GM03348 (cell line): ENCODE measurements at regions not wholly inside any gene's neighbourhood (a gene's known extent, or its start where the extent isn't known, plus 50 kb on each side); places are given as distances from the start of the nearest gene placed in this dataset.

ENCODE experiments used
- DNase-seq: peaks from one replicate; pipeline ENCODE4 v3.0.0; 2012; ENCODE audit warnings: low spot score

- DNase-seq: no peak
These were observed 188.8 kb upstream of the KHDRBS2 start for GRCh38 chr6:62474793-62475192.

DNA sequence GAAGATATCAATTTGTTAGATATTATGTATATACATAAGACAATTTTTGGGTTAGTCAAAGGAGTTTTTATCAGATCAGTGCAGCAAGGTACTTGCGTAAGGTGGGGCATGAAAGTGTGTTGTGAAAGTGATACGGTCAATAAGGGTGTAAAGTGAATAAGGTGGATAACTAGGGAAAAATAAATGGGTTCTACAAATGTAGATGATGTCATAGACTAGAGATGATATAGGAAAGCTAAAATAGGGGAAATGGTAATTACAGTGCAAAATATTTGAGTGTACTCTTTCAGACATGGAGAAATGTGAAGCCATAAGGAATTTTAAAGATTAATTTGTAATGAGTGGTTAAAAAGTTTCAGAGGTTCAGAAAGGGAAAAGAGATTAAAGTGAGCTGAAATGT is 180.6 kb upstream of the KHDRBS2 start:
- DNase-seq: no peak

DNA sequence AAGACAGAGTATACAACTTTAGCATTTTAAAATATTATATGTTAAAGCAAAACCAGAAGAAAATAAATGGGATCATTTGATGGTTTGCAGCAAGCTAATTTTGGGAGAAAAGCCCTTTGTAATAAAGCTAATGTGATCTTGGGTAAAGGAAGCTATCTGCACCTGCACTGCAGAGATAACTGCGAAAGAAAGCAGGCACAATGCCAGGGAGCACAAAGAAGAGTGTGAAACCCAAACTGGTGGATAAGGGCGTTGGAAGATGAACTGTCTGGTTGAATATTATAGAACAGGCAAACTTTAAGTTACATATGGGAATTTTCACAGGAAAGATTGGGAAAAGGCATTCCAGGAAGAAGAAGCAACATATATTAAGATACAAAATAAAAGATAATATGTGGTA is 179.2 kb upstream of the KHDRBS2 start:
- no peak for DNase-seq

DNA sequence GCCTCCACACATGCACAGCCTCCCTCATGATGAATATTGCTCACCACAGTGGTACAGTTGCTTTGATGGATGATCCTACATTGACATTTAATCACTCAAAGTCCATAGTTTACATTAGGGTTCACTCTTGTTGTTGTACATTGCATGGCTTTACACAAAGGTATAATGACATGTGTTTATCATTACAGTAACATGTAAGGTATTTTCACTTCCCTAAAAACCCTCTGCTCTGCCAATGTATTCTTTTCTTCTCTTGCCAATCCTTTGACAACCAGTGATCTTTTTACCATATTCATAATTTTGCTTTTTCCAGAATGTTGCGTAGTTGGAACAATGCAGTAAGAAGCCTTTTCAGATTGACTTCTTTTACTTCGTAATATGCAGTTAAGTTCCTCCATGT is 166.6 kb upstream of the KHDRBS2 start:
- DNase-seq: no peak

DNA sequence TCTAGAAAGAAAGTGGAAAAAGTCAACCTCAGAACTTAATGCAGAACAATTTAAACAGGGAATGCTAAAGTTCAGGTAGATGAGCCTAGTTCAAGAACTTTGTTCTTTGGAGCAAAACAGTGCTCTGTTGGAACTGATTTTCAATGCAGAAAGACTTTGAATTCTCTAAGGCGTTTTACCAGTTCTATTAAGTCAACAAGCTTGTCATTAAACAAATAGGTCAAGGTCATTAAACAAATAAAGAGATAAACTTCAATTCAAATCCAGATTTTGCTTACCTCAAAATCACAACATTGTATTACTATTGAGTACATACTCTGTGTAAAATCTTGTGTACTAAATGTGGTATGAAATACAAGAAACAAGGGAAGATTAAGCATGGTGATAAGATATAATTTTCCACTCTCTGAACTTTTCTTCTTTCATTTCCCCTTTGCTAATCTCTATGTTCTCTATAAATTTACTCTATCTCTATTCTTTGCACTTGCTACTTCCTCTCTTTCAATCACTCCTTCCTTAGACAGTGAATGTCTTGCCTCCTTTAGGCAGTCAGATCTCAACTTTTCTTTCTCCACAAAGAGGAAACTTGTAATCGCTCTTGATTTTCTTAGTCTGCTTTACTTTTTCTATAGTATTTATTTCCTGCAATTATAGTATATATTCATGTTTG is 160.8 kb upstream of the KHDRBS2 start:
- DNase-seq: no peak

DNA sequence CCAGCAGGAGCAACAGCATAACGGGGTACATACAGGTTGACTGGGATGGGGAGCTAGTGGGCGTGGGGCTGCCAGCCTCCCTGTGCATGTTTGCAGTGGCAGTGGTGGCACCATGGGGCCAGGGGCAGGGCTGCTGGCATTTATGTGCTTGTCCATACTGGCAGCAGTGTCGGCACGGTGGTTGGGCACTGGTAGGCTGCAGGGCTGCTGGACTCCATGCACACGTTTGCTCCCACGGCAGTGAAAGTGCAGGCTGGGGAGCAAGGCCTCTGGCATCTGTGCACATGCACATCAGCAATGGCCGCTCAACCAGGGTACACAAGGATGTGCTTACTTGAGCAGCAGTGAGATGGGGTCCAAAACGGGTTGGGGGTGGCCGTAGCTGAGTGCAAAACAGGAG is 159.5 kb upstream of the KHDRBS2 start:
- DNase-seq: no peak

DNA sequence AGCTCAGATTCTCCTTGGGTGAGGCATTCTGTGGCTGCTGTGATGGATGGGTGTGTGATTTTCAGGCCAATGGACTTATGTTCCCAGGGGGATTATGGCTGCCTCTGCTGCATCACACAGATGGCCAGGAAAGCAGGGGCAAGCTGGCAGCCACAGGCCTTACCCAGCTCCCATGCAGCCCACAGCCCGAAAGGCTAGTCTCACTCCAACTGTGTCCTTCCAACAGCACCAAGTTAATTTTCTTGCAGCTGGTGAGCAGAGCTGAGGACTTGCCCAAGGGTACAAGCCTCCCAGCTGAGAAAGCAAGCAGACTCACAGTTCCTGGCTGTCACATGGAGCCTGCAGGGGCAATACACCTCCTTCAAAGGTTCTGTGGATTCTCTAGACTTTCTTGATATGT is 155.2 kb upstream of the KHDRBS2 start:
- DNase-seq: no peak

DNA sequence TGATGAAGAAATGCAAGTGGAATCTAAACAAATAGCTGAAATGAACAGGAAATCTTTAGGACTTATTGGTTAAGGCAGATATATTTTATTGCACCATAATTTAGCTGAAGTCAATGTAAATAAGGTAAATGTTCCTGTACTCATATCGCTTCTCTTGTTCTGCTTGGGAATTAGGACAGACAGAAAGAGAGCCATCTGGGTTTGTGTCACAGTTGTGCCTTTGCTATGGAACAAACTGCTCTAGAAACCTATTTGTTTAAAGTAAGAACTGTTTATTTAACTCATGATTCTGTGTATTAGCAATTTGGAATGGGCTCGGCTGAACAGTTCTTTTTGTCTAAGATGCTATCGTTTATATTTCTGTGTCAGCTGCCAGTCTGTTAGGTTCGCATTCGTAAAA is 143.8 kb upstream of the KHDRBS2 start:
- DNase-seq: no peak

DNA sequence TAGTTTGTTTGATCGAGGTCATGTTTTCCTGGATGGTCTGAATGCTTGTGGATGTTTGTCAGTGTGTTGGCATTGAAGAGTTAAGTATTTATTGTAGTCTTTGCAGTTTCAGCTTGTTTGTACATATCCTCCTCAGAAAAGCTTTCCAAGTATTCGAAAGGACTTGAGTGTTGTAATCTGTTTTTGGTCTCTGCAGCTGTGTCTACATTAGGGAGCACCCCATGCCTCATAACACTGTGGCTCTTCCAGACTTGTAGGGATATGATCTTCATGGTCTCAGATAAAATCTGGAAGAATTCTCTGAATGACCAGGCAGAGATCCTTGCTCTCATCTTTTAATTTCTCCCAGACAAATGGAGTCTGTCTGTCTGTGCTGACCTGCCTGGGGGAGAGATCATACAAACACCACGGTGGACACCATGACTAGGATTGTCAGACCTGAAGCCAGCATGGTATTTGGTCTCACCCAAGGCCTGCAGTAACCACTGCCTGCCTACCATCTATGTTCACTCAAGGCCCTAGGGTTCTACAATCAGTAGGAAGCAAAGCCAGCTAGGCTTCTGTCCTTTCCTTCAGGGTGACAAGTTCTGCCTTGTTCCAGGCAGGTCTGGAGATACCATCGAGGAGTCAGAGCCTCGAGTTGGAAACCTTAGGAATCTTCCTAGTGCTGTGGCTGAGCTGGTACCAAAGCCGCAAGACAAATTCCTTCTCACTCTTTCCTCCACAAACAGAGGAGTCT is 114.7 kb upstream of the KHDRBS2 start:
- no peak for DNase-seq

DNA sequence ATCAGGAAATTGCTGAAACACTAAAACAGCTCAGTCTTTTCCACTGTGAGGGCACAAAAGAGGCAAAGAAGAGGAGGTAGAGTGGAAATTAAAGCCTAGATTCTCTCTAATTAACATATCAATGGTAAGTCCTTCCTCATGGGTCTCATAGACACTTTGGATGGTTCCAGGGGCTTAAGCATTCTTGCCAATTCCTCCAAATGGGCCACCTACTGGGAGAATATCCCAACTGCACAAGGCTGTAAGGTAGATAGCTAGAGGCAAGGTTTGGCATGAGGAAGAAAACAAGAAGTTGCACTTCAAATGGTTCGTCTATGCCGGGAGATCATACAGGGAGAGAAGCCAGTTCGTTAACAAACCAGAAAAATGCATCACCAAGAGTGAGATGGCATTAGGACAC is 107.6 kb upstream of the KHDRBS2 start:
- DNase-seq: no peak

DNA sequence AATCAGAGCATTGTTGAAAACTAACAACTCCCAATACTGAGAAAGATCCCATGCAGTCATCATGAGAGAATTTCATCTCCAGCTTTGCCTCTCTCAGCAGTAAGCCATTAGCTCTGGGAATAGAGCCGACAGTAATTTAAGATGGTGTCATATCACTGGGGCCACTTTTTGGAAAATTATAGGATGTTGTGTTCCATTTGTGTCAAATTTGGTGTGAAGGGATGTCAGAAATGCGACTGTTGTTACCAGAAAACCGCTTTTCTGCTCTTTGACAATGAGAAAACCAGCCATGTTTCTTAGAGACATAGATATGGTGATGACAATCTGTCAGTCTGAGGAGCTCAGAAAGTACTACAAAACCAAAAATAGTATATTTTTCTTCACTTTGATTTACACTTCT is 106.3 kb upstream of the KHDRBS2 start:
- no peak for DNase-seq

GRCh38 chr6:62391358-62391757 is 105.3 kb upstream of the KHDRBS2 start:
- no peak for DNase-seq

DNA sequence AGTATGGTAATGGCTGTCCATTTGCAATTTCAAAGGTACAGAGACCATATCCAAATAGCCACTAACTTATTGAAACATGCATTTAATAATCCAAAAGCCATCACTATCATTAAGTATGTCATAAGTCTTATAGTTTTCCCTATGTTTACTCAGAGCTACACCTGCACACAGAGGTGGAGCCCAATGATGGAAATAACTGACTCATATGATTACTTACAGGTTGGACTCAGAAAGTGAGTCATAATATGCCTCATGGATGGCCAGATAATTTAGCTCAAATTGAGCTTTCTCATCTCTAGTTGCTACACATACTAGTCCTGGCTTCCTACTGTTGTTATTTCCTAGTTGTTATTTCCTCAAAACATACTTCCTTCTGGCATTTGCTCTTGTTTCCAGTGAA is 104.4 kb upstream of the KHDRBS2 start:
- no peak for DNase-seq

DNA sequence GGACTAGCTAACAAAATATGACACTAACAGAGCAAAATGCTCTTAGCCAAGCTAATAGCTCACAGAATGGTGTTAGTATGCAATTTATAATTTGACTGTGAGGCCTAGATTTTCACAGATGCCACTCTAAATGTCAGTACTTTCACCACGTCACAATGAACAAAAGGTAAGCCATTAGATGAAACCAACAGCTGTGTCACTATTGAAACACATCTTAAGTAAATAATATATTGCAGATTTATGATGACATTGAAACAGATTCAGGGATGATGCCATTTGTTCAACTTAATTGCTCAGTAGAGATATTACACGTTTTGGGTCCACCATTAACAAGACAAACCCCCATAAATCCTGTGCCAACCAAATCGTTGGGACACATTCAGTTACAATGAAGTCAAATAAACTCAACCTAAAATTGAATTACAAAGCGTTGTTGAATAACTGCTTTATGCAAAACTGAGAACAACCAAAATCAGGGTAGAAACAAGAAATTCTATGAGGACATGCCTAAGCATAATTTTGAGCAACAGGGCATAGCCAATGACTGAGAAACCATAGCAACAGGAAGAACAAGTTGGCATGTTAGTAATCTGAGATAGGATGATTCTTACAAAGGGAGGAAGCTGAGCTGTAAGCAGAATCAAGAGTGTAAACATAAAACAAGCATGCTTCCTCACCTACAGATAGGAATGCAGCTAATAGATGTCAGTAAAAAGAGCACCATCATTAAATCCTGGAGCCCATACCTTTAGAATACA is 85.6 kb upstream of the KHDRBS2 start:
- no peak for DNase-seq

DNA sequence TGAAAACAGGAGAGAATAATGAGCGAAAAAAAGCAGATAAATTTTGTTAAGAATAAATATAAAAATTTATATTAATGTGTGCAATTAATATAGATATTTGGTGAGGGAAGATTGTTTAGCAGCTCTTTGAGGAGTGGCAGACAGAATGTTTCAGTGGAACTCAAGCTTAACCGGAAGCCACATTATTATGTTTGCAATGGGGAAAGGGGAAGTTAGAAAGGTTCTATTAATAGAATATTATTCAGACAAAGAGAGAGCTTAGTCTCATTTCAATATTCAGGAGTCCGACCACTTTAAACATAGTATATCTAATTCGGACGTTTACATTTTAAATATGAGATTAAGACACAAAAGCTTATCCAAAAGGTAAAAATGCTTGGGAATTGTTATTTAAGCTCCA is 81.6 kb upstream of the KHDRBS2 start:
- DNase-seq: no peak

DNA sequence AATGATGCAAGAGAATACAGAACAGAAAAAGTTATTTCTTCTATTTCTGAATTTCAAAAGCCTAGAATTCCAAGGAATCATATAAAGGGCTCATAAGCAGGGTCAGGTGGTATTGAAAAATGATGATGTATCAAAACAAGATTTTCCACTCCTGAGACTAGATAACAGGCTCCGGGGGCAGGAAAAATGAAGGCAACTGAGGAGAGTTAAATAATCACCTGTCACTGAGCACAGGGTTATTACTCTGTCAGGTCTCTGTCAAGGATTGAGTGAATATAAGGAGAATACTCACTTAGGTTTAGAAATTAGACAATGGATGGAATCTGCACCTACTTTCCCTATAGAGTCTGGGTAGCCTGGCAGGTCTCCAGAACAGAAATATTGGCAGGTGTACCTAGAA is 76.1 kb upstream of the KHDRBS2 start:
- no peak for DNase-seq

DNA sequence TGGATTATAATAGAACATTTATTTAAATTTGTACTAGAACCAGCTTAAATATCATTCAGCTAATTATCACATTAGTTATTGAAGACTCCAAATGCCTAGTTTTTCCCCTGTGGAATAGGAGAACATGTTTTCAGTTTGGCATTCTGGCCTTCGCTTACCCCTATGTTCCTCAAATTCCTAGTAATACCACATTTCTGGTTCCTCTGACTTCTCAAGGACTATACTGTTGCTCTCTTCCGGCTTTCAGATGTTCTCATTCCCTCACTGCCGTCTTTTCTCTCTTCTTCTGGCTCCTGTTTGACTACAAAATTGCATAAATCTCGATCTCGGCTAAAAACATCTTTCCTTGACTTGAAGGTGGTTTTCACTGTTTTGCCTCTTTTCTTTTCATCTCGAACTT is 71.8 kb upstream of the KHDRBS2 start:
- DNase-seq: no peak

DNA sequence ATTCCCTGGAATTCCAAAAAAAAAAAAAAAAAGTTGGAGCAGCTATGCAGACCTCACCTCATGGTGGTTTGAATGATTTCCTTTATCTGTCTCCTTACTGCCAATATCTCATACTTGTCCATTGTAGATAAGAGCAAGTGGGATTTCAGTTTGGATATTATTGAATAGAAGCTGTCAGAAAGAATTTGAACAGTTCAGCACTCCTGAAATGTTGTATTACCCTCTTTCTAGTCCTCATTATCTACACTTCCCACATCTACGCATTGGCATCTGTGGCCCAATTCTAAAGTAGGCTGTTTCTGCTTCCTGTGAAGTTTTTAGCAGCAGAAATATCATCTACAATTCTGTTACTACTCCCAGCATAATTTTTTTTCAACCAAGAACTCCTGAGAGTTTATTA is 68.2 kb upstream of the KHDRBS2 start:
- no peak for DNase-seq

GRCh38 chr6:62345962-62346689 is 60.1 kb upstream of the KHDRBS2 start:
- no peak for DNase-seq

GRCh38 chr6:62345446-62345845 is 59.4 kb upstream of the KHDRBS2 start:
- no peak for DNase-seq

DNA sequence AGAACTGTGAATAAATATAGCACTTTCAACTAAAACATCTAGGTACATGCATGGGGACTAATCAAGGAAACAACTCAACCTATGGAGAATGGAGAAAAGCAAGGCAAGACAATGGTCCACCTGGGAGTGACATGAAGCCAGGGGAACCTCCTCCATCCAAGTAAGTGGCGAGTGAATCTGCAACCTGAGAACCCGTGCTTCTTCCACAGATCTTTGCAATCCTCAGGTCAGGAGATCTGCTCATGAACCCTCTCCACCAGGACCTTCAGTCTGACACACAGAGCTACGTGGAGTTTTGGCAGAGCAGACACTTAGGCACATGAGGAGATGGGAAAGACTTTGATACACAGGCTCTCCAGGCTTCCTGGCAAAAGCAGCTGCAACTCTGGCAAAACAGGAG is 58.8 kb upstream of the KHDRBS2 start:
- no peak for DNase-seq

DNA sequence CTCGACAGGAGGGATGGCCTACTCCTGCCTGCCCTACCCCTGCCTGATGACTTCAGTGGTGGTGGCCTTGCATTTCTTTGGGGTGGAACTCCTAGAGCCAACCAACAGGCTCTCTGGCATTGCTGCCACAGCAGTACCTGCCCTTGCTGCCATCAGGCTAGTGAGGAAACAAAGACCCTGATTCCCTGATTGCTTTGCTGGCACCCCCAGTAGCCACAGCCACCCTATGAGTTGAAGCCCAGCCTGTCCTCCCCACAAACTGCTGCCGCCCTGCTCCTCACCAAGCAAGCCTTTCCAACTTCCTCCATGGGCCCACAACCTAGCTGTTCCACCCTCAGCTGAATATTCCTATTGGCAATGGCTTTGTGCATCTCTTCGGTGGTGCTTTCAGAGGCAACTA is 52.5 kb upstream of the KHDRBS2 start:
- no peak for DNase-seq
